Gastroesophageal sphincter (tissue), 3 donors: ENCODE measurements at regions not wholly inside any gene's neighbourhood (a gene's known extent, or its start where the extent isn't known, plus 50 kb on each side); places are given as distances from the start of the nearest gene placed in this dataset.

Source experiments
- EP300 ChIP-seq: sonication (generic); formaldehyde crosslinking; IDR thresholded peaks from one replicate; pipeline ENCODE4 v1.6.1; 2017; ENCODE audit warnings: antibody characterized with exemption, mild to moderate bottlenecking
- TF ChIP-seq, protein P1 (sequence below), 4 experiments: fragments of 200-600 bp in 2 of 4; fragments of 450-650 bp in 2 of 4; sonication (generic) in 1 of 4; IDR thresholded peaks; one replicate each; pipeline ENCODE4 v1.5.1; 2017 to 2019; ENCODE audit warnings: antibody characterized with exemption in 4 of 4, mild to moderate bottlenecking in 2 of 4, moderate library complexity in 2 of 4

DNA sequence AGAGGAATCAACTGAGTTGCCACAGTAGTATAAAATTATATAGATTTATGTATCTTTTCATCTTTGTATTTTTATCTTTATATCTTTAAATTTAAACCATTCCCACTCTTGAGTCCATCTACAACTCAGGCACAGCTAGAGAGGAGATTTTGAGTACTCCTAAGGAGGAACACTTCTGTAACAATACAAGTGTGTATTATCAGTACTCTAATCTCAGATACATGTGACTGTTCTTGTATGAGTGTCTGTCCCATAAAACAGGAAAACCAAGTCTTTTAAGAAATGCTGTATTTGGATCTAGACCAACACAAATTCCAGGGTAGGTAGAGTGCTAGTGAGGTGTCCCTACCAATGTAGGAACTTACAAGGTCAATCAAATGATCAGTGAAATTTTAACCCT is 1428.0 kb upstream of the LRRTM3 start:
- TF ChIP-seq, protein P1, sequence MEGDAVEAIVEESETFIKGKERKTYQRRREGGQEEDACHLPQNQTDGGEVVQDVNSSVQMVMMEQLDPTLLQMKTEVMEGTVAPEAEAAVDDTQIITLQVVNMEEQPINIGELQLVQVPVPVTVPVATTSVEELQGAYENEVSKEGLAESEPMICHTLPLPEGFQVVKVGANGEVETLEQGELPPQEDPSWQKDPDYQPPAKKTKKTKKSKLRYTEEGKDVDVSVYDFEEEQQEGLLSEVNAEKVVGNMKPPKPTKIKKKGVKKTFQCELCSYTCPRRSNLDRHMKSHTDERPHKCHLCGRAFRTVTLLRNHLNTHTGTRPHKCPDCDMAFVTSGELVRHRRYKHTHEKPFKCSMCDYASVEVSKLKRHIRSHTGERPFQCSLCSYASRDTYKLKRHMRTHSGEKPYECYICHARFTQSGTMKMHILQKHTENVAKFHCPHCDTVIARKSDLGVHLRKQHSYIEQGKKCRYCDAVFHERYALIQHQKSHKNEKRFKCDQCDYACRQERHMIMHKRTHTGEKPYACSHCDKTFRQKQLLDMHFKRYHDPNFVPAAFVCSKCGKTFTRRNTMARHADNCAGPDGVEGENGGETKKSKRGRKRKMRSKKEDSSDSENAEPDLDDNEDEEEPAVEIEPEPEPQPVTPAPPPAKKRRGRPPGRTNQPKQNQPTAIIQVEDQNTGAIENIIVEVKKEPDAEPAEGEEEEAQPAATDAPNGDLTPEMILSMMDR (IDR thresholded peaks at IDR 0.05) = no peak
- no peak for TF ChIP-seq EP300
